Effector CD4-positive, alpha-beta T cell (primary cell): ENCODE measurements at regions not wholly inside any gene's neighbourhood (a gene's known extent, or its start where the extent isn't known, plus 50 kb on each side); places are given as distances from the start of the nearest gene placed in this dataset.
"Not testable (repeated sequence)": the region's sequence is repeated elsewhere in the genome, so short reads cannot be mapped to it uniquely, and the experiment has no call there.

Source experiments
- DNase-seq: peaks from one replicate; pipeline ENCODE4 v3.0.0-alpha.2; 2020

DNA sequence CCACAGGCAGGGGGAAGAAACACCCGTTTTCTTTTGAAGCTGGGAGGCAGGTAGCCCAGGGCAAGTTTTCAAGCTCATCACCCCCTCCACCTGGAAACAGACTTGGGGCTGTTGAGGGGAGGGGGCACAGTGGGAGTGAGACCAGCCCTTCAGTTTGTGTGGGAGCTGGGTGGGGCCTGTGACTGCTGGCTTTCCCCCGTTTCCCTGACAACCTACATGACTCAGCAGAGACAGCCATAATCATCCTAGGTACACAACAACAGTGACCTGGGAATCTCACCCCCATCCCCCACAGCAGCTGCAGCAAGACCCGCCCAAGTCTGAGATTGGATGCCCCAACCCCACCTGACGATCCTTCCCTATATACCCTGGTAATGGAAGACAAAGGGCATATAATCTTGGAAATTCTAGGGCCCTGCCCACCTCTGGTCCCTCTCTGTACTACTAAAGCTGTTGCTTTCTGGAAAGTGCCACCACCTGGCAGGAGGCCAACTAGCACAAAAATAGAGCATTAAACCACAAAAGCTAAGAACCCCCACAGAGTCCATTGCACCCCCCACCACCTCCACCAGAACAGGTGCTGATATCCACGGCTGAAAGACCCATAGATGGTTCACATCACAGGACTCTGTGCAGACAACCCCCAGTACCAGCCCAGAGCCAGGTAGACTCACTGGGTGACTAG is 422.2 kb upstream of the SGO1 start:
- DNase-seq: no peak

DNA sequence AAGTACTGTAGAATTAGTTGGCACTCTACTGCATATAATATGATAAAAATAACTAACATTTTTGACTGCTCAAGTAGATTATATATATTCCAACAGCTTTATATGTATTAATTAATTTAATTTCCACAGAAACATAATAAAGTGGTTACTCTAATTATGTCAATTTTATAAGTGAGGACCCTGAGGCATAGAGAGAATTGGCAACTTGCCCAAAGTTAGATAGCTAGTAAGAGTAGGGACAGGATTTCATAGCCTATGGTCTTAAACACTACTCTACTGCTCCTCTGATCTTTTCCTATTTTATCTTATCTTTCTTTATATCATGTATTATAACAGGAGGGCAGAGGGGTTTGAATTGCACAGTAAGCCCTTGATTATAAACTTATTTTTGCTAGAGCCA is 418.7 kb upstream of the SGO1 start:
- DNase-seq: no peak

DNA sequence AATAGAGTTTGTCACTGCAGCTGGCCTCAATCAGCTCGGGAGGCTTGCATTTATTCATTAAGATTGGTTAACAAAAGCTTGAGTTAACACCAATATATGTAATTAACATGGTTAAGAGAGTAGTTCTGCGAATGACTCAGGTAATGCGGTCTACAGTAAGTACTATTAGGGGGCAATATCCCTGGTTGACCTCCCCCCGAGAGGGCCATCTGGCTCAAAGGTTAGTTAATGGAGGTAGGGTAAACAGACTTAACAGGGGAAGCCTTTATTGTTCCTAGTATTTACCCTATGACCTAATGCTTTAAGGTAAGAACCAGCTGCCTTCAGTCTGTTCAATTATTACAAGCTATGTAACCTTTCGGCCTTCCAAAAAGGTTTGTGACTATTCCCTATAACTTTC is 403.3 kb upstream of the SGO1 start:
- DNase-seq: no peak

DNA sequence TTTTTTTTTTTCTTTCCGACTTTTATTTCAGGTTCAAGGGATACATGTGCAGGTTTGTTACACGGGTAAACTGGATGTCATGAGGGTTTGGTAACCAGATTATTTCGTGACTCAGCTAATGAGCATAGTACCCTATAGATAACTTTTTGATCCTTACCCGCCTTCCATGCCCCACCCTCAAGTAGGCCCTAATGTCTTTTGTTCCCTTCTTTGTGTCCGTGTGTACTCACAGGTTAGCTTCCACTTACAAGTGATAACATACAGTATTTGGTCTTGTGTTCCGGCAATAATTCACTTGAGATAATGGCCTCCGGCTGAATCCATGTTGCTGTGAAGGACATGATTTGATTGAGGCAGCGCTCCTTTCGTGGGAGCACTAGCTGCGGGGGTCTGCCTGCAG is 402.8 kb upstream of the SGO1 start:
- no peak for DNase-seq

GRCh38 chr3:20583648-20584047 is 397.6 kb upstream of the SGO1 start:
- DNase-seq: no peak

GRCh38 chr3:20576228-20576627 is 390.2 kb upstream of the SGO1 start:
- no peak for DNase-seq

DNA sequence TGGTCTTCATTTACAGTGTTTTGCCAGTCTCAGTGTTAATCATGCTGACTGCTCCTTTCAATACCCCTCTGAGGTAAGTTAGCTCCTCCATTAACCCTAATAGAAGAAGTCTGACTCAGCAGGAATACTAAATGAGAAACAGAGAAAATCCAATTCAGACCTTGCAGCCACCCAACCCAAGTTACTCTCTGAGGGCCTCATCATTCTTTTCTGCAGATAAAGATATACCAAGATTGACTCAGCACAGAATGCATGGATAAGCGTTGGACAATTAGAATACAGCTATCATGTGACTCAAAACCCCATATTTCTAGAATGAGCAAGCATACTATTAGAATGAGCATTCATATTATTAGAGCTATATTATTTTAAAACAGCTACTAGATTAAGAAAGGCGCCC is 389.1 kb upstream of the SGO1 start:
- no peak for DNase-seq

- no peak for DNase-seq
These were observed 388.7 kb upstream of the SGO1 start for GRCh38 chr3:20574746-20575145.

DNA sequence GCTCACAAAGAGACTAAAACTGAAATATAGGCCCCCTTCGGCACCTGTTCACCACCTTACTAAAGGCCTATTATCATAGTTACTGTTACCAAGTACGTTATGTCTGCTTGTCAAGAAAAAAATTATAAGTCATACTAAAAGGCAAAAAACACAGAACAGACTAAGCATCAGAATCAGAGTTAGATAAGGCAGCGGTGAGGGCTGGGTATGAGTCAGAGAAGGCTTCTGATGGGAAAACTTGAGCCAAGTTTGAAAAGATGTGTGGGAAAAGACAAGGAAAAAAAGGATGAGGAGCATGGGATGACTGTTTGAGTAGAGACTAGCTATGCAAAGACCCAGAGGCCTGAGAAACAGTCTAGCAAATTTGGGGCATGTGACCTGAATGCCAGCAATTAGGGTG is 387.2 kb upstream of the SGO1 start:
- DNase-seq: no peak

DNA sequence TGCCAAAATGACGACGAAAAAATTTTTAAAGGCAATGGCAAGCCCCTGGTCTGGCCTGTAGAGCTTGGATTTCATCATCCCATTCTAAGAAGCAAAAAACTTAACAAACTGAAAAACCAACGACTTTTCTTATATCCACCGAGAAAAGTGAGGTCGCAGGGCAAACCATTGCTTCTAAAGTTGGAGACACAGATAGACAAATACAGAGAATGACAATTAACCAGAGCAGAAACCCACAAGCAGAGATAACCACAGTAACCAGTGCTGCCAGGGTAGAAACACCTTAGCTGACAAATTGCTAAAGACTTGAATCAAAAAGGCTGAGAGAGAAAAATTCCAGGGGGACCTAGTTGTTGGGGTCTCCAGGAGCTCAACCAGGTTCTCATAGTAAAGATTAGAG is 386.5 kb upstream of the SGO1 start:
- no peak for DNase-seq

DNA sequence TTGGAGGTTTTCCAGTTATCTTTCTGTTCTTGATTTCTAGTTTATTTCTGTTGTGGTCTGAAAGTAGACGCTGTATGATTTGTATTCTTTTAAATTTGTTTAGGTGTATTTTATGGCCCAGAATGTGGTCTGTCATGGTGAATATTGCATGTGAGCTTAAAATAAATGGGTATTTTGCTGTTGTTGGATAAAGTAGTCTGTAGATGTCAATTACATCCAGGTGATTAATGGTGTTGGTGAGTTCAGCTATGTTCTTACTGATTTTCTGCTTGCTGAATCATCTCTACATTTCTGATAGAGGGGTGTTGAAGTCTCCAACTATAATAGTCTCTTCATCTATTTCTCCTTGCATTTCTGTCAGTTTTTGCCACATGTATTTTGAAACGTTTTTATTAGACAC is 383.3 kb upstream of the SGO1 start:
- DNase-seq: no peak

DNA sequence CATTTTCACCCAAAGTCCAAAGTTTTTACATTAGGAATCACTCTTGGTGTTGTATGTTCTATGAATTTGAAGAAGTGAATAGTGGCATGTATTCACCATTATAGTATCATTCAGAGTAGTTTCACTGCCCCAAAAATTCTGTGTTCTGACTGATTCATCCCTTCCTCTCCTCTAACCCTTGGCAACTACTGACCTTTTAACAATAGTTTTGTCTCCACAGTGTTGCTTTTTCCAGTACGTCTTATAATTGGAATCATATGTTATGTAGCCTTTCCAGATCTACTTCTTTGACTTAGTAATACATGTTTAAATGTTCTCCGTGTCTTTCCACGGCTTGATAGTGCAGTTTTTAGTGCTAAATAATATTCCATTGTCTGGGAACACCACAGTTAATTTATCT is 379.0 kb upstream of the SGO1 start:
- DNase-seq: no peak

DNA sequence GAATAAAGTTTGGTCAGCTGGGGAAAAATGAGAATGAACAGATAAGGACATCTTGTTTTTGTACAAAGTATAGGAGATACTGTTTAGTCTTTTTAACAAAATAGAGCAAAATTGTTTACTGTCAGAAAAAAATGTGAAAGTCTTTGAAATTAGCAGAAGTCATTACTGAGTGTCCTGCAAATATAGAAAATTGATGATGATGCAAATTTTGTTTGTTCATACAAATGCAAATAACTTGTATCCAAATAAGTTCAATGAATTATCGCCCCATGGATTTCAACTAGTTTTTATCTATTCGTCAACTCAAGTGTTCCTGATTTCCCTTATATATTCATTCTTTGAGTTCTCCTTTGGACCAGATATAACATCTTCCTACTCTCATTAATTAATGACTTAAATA is 378.0 kb upstream of the SGO1 start:
- DNase-seq: no peak

DNA sequence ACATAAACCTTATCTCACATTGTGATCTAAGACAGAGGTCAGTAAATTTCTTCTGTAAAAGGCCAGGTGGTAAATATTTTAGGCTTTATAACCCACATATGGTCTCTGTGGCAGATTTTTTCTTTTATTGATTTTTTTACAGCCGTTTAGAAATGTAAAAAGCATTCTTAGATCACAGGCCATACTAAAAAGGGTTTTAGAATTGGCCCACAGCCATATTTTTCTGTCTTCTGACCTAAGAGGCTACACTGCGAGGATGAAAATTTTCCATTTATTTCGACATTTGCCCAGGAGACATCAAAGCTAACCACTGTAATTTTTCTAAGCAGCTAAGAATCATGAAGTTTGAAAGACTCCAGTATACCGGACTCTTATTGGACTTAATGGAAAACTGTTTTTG is 377.2 kb upstream of the SGO1 start:
- DNase-seq: no peak

DNA sequence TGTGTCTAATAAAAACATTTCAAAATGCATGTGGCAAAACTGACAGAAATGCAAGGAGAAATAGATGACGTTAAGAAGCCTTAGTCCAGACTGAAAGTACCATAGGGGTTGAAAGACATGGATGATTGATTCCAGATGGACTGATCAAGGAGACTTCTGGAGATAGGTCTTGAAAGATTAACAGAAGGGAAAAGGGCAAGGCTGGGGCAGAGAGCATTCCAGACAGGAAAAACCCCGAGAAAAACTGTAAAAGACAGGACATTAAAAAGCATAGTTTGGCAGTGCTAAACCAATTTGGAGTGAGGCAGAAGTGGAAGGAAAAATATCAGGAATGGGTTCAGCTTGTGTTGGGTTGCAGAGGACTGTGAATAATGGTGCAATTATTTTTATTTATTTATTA is 375.2 kb upstream of the SGO1 start:
- DNase-seq: no peak

DNA sequence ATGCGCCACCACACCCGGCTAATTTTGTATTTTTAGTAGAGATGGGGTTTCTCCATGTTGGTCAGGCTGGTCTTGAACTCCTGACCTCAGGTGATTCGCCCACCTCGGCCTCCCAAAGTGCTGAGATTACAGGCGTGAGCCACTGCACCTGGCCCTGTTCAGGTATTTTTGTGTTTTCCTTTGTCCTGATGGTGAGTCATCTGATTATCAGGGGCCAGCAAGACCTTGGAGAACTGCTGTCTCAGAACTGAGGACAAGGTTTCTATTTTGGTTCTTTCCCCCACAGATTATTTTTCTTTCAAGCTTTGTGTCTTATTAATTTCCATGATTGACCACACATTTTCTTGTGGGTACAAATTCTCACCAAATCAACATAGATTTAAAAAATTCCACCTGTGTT is 374.4 kb upstream of the SGO1 start:
- not testable (repeated sequence) for DNase-seq

DNA sequence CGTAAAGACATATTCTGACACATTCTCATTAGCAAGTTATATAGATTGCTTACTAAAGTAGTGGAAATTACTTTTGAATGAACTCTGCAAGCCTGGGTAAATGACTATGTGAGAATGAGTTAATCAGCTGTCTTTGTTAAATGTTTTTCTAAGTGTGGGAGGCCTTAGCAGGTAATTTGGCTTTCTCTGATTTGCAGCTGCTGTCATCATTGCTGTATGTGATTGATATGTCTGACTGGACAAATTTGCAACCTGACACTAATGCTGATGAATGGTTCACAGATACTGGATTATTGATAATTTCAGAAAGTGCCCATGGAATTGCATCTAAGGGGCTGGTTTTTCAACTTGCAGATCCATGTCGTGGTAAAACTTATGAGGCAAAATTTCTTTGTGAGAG is 372.2 kb upstream of the SGO1 start:
- no peak for DNase-seq

DNA sequence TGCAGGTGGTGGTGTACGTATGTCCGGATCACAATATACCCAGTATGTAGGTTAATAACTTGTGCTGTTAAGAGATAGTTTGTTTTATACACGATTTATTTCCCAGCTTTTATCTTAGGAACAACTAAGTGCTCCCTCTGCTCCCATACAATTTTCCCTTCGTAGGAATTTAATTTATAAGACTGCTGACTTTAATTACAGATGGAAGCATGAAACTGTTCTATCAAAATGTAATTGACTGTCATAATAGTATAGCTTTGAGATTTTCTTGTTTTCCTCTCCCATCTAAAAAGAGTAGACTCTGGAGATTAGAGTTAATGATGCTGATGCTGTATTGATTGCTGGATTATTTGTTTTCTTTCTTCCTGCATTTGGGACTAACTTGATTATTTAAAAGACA is 370.7 kb upstream of the SGO1 start:
- no peak for DNase-seq

GRCh38 chr3:20552605-20553275 is 366.7 kb upstream of the SGO1 start:
- DNase-seq: no peak

DNA sequence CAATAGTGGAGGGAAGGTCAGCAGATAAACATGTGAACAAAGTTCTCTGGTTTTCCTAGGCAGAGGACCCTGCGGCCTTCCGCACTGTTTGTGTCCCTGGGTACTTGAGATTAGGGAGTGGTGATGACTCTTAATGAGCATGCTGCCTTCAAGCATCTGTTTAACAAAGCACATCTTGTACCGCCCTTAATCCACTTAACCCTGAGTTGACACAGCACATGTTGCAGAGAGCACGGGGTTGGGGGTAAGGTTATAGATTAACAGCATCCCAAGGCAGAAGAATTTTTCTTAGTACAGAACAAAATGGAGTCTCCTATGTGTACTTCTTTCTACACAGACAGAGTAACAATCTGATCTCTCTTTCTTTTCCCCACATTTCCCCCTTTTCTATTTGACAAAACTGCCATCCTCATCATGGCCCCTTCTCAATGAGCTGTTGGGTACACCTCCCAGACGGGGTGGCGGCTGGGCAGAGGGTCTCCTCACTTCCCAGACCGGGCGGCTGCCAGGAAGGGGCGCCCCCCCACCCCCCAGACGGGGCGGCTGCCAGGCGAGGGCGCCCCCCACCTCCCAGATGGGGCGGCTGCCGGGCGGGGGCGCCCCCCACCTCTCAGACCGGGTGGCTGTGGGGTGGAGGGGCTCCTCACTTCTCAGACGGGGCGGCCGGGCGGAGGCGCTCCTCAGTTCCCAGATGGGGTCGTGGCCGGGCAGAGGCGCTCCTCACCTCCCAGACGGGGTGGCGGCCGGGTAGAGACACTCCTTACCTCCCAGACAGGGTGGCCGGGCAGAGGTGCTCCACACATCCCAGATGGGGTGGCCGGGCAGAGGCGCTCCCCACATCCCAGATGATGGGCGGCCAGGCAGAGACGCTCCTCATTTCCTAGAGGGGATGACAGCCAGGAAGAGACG is 361.6 kb upstream of the SGO1 start:
- not testable (repeated sequence) for DNase-seq

DNA sequence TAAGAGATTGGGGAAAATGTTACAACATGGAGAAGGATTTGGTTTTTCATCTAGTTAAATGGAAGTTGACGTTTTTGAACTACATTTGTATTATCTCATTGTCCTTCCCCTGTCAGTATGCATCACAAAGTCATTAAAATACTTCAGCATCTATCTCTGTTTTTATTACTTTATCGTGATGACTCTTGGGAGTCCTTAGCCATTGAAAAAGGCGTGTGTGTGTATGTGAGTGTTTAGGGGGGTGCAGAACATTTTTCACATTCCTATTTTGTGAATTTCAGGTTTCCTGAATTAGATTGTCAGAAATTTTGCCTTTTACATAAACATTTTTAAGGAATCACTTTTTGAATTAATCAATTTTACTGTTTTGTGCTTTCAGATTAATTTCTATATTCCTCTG is 360.6 kb upstream of the SGO1 start:
- DNase-seq: no peak

- no peak for DNase-seq
These were observed 357.7 kb upstream of the SGO1 start for GRCh38 chr3:20543535-20544226.

DNA sequence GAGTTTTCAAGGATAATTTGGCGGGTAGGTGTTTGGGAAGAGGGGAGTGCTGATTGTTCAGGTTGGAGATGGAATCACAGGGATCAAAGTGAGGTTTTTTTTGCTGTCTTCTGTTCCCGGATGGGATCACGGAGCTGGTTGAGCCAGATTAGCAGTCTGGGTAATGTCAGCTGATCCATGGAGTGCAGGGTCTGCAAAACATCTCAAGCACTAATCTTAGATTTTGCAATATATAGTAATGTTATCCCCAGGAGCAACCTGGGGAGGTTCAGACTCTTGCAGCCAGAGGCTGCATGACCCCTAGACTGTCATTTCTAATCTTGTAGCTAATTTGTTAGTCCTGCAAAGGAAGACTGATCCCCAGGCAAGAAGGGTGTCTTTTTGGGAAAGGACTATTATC is 354.1 kb upstream of the SGO1 start:
- no peak for DNase-seq
